HEK293T (cell line): ENCODE measurements at regions not wholly inside any gene's neighbourhood (a gene's known extent, or its start where the extent isn't known, plus 50 kb on each side); places are given as distances from the start of the nearest gene placed in this dataset.

Experiments
- CTCF ChIA-PET: fragments of 350-600 bp; formaldehyde crosslinking; extraction: SDS; loops from one replicate; lab custom pipeline; 2021; ENCODE audit warnings: antibody characterized with exemption, inconsistent platforms; lab: Yijun Ruan, JAX
- POLR2A ChIA-PET: fragments of 350-600 bp; formaldehyde crosslinking; extraction: SDS; loops from one replicate; lab custom pipeline; 2020; ENCODE audit warnings: antibody characterized with exemption, inconsistent platforms; lab: Yijun Ruan, JAX
- DNase-seq: peaks from one replicate; pipeline ENCODE4 v3.0.0; 2012; ENCODE audit warnings: mixed read lengths; ENCODE audit errors: extremely low spot score
- ARNT ChIP-seq: fragments of 450-650 bp; IDR thresholded peaks from 2 replicates; pipeline ENCODE4 v1.6.1; 2017; ENCODE audit warnings: mild to moderate bottlenecking
- BHLHE40 ChIP-seq: fragments of 450-650 bp; IDR thresholded peaks from 2 replicates; pipeline ENCODE4 v1.6.1; 2016; ENCODE audit warnings: mild to moderate bottlenecking, moderate library complexity, borderline replicate concordance
- CTBP1 ChIP-seq: fragments of 450-650 bp; IDR thresholded peaks from 2 replicates; pipeline ENCODE4 v1.6.1; 2016; ENCODE audit warnings: borderline replicate concordance
- ELF4 ChIP-seq: fragments of 450-650 bp; IDR thresholded peaks from 2 replicates; pipeline ENCODE4 v1.6.1; 2017; ENCODE audit warnings: antibody characterized with exemption
- FOXA1 ChIP-seq: fragments of 450-650 bp; IDR thresholded peaks from 2 replicates; pipeline ENCODE4 v1.6.1; 2016; ENCODE audit warnings: mild to moderate bottlenecking
- FOXK2 ChIP-seq: fragments of 450-650 bp; IDR thresholded peaks from 2 replicates; pipeline ENCODE4 v1.6.1; 2016; ENCODE audit warnings: mild to moderate bottlenecking
- FOXM1 ChIP-seq: fragments of 450-650 bp; IDR thresholded peaks from 2 replicates; pipeline ENCODE4 v1.6.1; 2017; ENCODE audit warnings: mild to moderate bottlenecking, borderline replicate concordance
- HDGF ChIP-seq: fragments of 450-650 bp; IDR thresholded peaks from 2 replicates; pipeline ENCODE4 v1.6.1; 2017; ENCODE audit warnings: antibody characterized with exemption, borderline replicate concordance
- L3MBTL2 ChIP-seq: fragments of 450-650 bp; conservative IDR thresholded peaks from 2 replicates; pipeline ENCODE4 v1.6.1; 2016; ENCODE audit warnings: mild to moderate bottlenecking
- LEF1 ChIP-seq: fragments of 450-650 bp; IDR thresholded peaks from 2 replicates; pipeline ENCODE4 v1.6.1; 2017; ENCODE audit warnings: mild to moderate bottlenecking, borderline replicate concordance
- NFRKB ChIP-seq: fragments of 450-650 bp; IDR thresholded peaks from 2 replicates; pipeline ENCODE4 v1.6.1; 2016; ENCODE audit warnings: mild to moderate bottlenecking, moderate library complexity
- SP1 ChIP-seq: fragments of 450-650 bp; IDR thresholded peaks from 2 replicates; pipeline ENCODE4 v1.6.1; 2017
- SUZ12 ChIP-seq: fragments of 450-650 bp; IDR thresholded peaks from 2 replicates; pipeline ENCODE4 v1.6.1; 2016; ENCODE audit warnings: mild to moderate bottlenecking
- TARDBP ChIP-seq: fragments of 450-650 bp; IDR thresholded peaks from 2 replicates; pipeline ENCODE4 v1.6.1; 2016
- ZNF384 ChIP-seq: fragments of 450-650 bp; IDR thresholded peaks from 2 replicates; pipeline ENCODE4 v1.6.1; 2016
- TF ChIP-seq, protein P1 (sequence below): fragments of 450-650 bp; IDR thresholded peaks from 2 replicates; pipeline ENCODE4 v1.6.1; 2016

DNA sequence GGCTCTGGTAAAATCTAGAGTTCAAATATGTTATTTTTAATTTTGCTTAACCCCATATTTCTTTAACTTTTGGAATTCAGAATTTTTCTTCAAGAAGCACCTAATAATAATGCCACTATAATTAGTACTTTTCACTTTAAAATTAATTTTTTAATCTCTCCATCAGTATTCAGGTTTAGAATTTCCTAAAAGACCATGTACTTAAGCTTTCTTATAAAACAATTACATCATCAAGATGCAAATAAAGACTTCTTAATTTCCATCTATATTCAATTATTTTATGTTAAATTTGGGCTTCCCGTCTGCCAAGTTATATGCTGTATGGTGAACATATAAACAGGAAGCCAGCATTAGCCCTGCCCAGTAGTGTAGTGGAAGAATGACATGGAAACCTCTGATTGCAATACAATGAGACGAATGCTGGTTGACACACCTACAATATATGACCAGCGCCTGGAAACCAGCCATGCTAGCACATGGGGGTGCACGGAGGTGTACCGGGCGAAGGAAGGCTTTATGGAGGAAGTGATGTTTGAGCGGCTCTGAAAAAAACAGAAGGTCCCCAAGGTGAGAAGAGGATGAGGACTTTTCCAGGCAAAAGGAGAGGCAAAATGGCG, 82.2 kb downstream of the LLPH start:
- TF ChIP-seq LEF1: no peak
- no peak for TF ChIP-seq HDGF
- no peak for TF ChIP-seq SUZ12
- TF ChIP-seq CTBP1: no peak
- TF ChIP-seq ELF4: no peak
- TF ChIP-seq ZNF384: no peak
- TF ChIP-seq, protein P1, sequence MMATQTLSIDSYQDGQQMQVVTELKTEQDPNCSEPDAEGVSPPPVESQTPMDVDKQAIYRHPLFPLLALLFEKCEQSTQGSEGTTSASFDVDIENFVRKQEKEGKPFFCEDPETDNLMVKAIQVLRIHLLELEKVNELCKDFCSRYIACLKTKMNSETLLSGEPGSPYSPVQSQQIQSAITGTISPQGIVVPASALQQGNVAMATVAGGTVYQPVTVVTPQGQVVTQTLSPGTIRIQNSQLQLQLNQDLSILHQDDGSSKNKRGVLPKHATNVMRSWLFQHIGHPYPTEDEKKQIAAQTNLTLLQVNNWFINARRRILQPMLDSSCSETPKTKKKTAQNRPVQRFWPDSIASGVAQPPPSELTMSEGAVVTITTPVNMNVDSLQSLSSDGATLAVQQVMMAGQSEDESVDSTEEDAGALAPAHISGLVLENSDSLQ: no peak
- TF ChIP-seq FOXM1: no peak
- DNase-seq: no peak
- ChIA-PET POLR2A (no interaction called here), CTCF (no interaction called here)

DNA sequence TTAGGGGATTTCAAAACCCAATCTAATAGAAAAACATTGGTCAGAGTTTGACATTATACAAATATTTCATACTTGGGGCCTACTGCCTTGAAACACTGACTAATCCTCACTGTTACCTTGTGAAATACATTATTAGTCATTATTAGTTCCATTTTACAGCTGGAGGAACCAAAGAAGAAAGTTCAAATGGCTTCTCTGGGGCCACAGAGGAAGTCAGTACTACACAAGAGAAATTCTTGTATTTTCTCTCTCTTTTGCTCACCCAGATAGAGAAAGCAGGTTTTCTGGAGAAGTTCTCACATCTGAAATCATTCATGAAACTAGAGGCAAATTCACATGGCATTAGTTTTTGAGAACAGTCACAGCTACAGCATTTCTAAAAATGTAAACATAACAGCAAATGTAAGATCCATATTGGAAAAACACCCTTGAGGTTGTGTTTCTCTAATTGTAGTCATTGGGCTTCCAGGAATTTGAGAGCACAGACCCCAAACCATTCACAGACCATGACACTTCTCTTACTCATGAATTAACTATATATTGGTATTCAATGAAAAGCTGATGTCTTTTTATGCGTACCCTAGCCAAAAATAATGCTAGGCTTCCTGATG, 83.0 kb downstream of the LLPH start:
- ChIA-PET POLR2A (no interaction called here), CTCF (no interaction called here)
- no peak for TF ChIP-seq NFRKB
- TF ChIP-seq SUZ12: no peak
- no peak for TF ChIP-seq FOXM1
- TF ChIP-seq, protein P1: no peak
- no peak for TF ChIP-seq HDGF
- TF ChIP-seq ELF4: no peak
- TF ChIP-seq ARNT: no peak
- TF ChIP-seq TARDBP: no peak
- TF ChIP-seq CTBP1: no peak
- no peak for TF ChIP-seq ZNF384
- TF ChIP-seq SP1: no peak
- TF ChIP-seq LEF1: no peak
- no peak for TF ChIP-seq L3MBTL2
- TF ChIP-seq FOXA1: no peak
- no peak for TF ChIP-seq BHLHE40
- TF ChIP-seq FOXK2: no peak
- no peak for DNase-seq

DNA sequence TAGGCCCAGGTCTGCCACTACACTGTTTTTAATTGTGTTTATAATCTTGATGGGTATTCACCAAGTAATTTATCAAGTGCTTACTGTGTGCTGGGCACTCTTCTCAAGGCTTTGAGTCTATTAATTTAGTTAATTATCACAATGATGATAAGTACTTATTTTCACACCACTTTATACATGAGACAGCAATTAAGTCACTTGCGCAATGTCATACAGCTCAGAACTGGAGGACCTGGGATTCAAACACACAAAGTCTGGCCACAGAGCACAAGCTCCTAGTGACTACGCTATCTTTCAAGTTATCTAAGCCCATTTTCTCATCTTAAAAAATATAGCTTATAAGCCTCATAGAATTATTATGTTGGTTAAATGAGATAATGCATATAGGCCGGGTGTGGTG, 85.0 kb downstream of the LLPH start:
- ChIA-PET POLR2A (no interaction called here), CTCF (no interaction called here)
- TF ChIP-seq ARNT (no peak), ELF4 (no peak), LEF1 (no peak), SUZ12 (no peak), TARDBP (no peak)
- no peak for DNase-seq

DNA sequence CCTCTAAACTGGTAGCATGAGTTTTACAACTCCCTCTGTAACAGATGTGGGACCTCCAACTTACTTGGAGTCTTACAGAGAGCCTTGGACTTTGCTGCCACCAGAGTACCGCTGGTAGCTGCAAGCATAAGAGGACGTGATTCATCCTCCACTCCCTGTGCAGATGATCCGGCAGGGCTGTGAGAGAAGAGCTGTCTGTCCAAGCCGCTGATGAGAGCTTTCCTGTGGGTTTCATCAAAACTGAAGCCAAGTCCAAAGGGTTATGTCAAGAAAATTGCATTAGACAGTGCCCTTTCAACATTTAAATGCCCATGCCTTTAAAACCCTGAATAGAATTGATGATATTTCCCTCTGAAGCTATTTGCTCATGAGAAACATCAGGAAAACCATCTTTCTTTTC, 85.8 kb downstream of the LLPH start:
- TF ChIP-seq CTBP1 (no peak), ELF4 (no peak), SP1 (no peak), FOXK2 (no peak), ARNT (no peak), SUZ12 (no peak), NFRKB (no peak), FOXA1 (no peak), L3MBTL2 (no peak), HDGF (no peak)
- TF ChIP-seq, protein P1: no peak
- CTCF ChIA-PET: interaction anchor here (0.9 kb wide), 1 partner anchor 16 kb away, joined by 3 read pairs; no protein-coding TSS in a partner anchor
- DNase-seq: no peak
- POLR2A ChIA-PET: no interaction called here

DNA sequence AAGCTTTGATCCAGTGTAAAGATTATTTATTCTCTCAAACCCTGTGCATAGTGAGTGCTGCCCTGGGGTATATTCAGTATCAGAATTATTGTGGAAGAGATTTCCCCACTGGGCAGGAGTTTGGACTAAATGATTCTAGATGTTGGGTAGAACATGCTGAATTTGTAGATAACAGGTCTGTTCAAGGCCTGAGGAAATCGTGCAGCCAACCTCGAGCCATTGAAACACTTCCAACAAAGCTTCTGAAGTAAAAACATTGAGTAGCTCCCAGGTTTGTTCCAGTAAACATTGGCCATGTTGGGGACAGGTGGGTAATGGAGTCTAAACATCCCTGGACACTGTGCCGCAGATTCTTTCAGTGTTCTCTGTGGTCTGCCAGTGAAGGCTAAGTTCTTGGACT, 87.5 kb downstream of the LLPH start:
- TF ChIP-seq SP1: no peak
- no peak for TF ChIP-seq ZNF384
- TF ChIP-seq LEF1: no peak
- no peak for TF ChIP-seq L3MBTL2
- TF ChIP-seq, protein P1: no peak
- TF ChIP-seq ELF4: no peak
- no peak for TF ChIP-seq TARDBP
- TF ChIP-seq NFRKB: no peak
- ChIA-PET POLR2A (no interaction called here), CTCF (no interaction called here)
- no peak for DNase-seq

DNA sequence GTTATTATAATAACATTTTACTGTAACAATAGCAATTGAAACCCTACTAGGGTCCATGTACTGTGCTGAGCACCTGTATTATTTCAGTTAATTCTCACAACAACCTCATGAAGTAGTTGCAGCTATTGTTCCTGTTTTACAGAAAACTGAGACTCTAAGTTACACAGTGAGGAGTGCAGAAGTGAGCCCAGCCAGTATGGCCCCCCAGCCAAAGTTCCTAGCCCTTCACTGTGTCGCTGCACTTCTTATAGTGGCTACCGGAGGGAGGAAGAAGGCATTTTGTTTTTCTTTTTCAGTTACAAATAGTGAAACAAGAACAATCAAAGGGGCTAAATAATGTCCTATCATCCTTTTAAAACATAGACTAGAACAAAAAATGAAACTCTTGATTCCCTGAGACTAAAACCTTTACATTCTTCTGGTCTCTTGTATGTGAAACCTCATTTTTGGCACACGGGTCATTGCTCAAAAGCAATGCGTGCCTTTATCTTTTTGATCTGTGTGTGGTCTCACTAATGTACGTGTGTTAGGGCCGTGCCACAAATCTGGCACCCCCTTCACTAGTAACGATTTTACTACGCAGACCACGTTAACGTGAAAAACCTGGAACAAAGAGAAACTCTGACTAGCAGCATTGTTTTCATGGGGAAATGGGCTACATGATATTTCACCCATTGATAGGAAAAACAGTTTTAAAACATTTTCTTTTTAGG, 88.7 kb downstream of the LLPH start:
- POLR2A ChIA-PET: no interaction called here
- TF ChIP-seq TARDBP (no peak), FOXK2 (no peak), ELF4 (no peak), FOXA1 (no peak), HDGF (no peak), CTBP1 (no peak), NFRKB (no peak), BHLHE40 (no peak), L3MBTL2 (no peak)
- CTCF ChIA-PET: no interaction called here
- no peak for DNase-seq
